SK-N-SH (cell line): ENCODE measurements at regions not wholly inside any gene's neighbourhood (a gene's known extent, or its start where the extent isn't known, plus 50 kb on each side); places are given as distances from the start of the nearest gene placed in this dataset.

Experiments
- CTCF ChIA-PET: fragments of 300-600, 350-600 bp; formaldehyde crosslinking; extraction: SDS; loops from one replicate; lab custom pipeline; 2021; lab: Yijun Ruan, JAX
- POLR2A ChIA-PET: fragments of 350-600 bp; sonication (Branson Sonifier 250); formaldehyde crosslinking; extraction: SDS; loops from one replicate; lab custom pipeline; 2020; ENCODE audit warnings: antibody characterized with exemption, inconsistent platforms; lab: Yijun Ruan, JAX
- DNase-seq: peaks from one replicate; pipeline ENCODE4 v3.0.0; 2012
- H2AFZ ChIP-seq: fragments of 200-600 bp; sonication (generic); 2 replicates; pipeline ENCODE4 v1.8.1; 2016; ENCODE audit warnings: antibody characterized with exemption, mild to moderate bottlenecking, low read depth
- H3F3A ChIP-seq: fragments of 200-600 bp; sonication (generic); replicated peaks from 2 replicates; pipeline ENCODE3; 2016; ENCODE audit warnings: antibody characterized with exemption, mild to moderate bottlenecking; ENCODE audit not compliant: insufficient read depth
- H3K27ac ChIP-seq, 2 experiments: fragments of 200-500 bp in 1 of 2; fragments of 200-600 bp in 1 of 2; sonication (Bioruptor generic) in 1 of 2; sonication (generic), shearing (Covaris generic) in 1 of 2; 2 replicates each; pipeline versions ENCODE4 v1.5.1 to v1.6.1; 2014 to 2016; ENCODE audit warnings: low read depth in 2 of 2, inconsistent platforms in 1 of 2, low read length in 1 of 2, mild to moderate bottlenecking in 1 of 2, mixed read lengths in 1 of 2
- H3K27me3 ChIP-seq: fragments of 200-600 bp; sonication (generic), shearing (Covaris generic); 2 replicates; pipeline ENCODE4 v1.6.1; 2016; ENCODE audit warnings: mixed run types; ENCODE audit not compliant: insufficient read depth
- H3K36me3 ChIP-seq, 2 experiments: fragments of 200-500 bp in 1 of 2; fragments of 200-600 bp in 1 of 2; sonication (Bioruptor generic) in 1 of 2; sonication (generic) in 1 of 2; replicated peaks in 1 of 2; 2 replicates each; pipeline versions ENCODE3 to v1.5.1; 2014 to 2016; ENCODE audit warnings: low read length in 1 of 2, mild to moderate bottlenecking in 1 of 2; ENCODE audit not compliant: insufficient read depth in 2 of 2, control insufficient read depth in 1 of 2
- H3K4me1 ChIP-seq, 2 experiments: fragments of 200-500 bp in 1 of 2; fragments of 200-600 bp in 1 of 2; sonication (Bioruptor generic) in 1 of 2; sonication (generic), shearing (Covaris generic) in 1 of 2; 2 replicates each; pipeline versions ENCODE4 v1.5.1 to v1.6.1; 2014 to 2016; ENCODE audit warnings: low read depth in 1 of 2, low read length in 1 of 2, mixed run types in 1 of 2; ENCODE audit not compliant: insufficient read depth in 2 of 2, control insufficient read depth in 1 of 2
- H3K4me2 ChIP-seq: fragments of 200-600 bp; sonication (generic), shearing (Covaris generic); 2 replicates; pipeline ENCODE4 v1.6.1; 2017; ENCODE audit warnings: mixed run types
- H3K4me3 ChIP-seq, 2 experiments: fragments of 200-500 bp in 1 of 2; fragments of 200-600 bp in 1 of 2; sonication (Bioruptor generic) in 1 of 2; sonication (generic), shearing (Covaris generic) in 1 of 2; 2 replicates each; pipeline versions ENCODE4 v1.5.1 to v1.8.1; 2014 to 2016; ENCODE audit warnings: low read depth in 2 of 2, inconsistent platforms in 1 of 2, low read length in 1 of 2, mild to moderate bottlenecking in 1 of 2, mixed read lengths in 1 of 2, moderate library complexity in 1 of 2
- H3K79me2 ChIP-seq: fragments of 200-600 bp; sonication (generic); 2 replicates; pipeline ENCODE4 v1.8.1; 2017; ENCODE audit warnings: mild to moderate bottlenecking; ENCODE audit not compliant: insufficient read depth
- H3K9ac ChIP-seq: fragments of 200-600 bp; sonication (generic); 2 replicates; pipeline ENCODE4 v1.6.1; 2017; ENCODE audit warnings: mixed run types
- H3K9me2 ChIP-seq: fragments of 200-600 bp; sonication (generic); 2 replicates; pipeline ENCODE4 v1.6.1; 2017; ENCODE audit warnings: mixed run types
- H3K9me3 ChIP-seq: fragments of 200-600 bp; sonication (generic); 2 replicates; pipeline ENCODE4 v1.6.1; 2017; ENCODE audit warnings: mixed run types, mild to moderate bottlenecking, moderate library complexity
- H4K20me1 ChIP-seq: fragments of 200-600 bp; sonication (generic); 2 replicates; pipeline ENCODE4 v1.6.1; 2017; ENCODE audit warnings: mild to moderate bottlenecking, mixed run types; ENCODE audit not compliant: insufficient read depth
- CHD2 ChIP-seq: fragments of 150-350 bp; IDR thresholded peaks from 2 replicates; pipeline ENCODE4 v1.6.1; 2018; ENCODE audit warnings: low read length; ENCODE audit not compliant: partially characterized antibody
- FOSL2 ChIP-seq: IDR thresholded peaks from 2 replicates; pipeline ENCODE4 v1.4.0; 2012; ENCODE audit warnings: low read depth, mild to moderate bottlenecking, moderate library complexity, borderline replicate concordance
- GABPA ChIP-seq: IDR thresholded peaks from 2 replicates; pipeline ENCODE4 v1.4.0; 2012; ENCODE audit warnings: low read depth, mild to moderate bottlenecking
- JUND ChIP-seq: IDR thresholded peaks from 2 replicates; pipeline ENCODE4 v1.4.0; 2012
- MAX ChIP-seq: IDR thresholded peaks from 2 replicates; pipeline ENCODE4 v1.4.0; 2012; ENCODE audit warnings: low read depth
- MEF2A ChIP-seq: IDR thresholded peaks from 2 replicates; pipeline ENCODE4 v1.4.0; 2012; ENCODE audit warnings: low read depth, borderline replicate concordance
- MXI1 ChIP-seq: IDR thresholded peaks from 2 replicates; pipeline ENCODE4 v1.6.1; 2012; ENCODE audit warnings: mild to moderate bottlenecking, low read depth, low read length, improper control_type of control experiment
- NFIC ChIP-seq: IDR thresholded peaks from 2 replicates; pipeline ENCODE4 v1.4.0; 2012; ENCODE audit warnings: borderline replicate concordance
- NRF1 ChIP-seq: IDR thresholded peaks from 2 replicates; pipeline ENCODE4 v1.6.1; 2012; ENCODE audit warnings: low read depth, mild to moderate bottlenecking, low read length
- POLR2AphosphoS5 ChIP-seq: IDR thresholded peaks from 2 replicates; pipeline ENCODE4 v1.6.1; 2012; ENCODE audit warnings: low read depth, low read length
- RAD21 ChIP-seq: IDR thresholded peaks from 2 replicates; pipeline ENCODE4 v1.6.1; 2012; ENCODE audit warnings: mild to moderate bottlenecking, low read length
- RXRA ChIP-seq: IDR thresholded peaks from 2 replicates; pipeline ENCODE4 v1.4.0; 2012; ENCODE audit warnings: low read depth, mild to moderate bottlenecking, borderline replicate concordance
- SIN3A ChIP-seq: IDR thresholded peaks from 2 replicates; pipeline ENCODE4 v1.6.1; 2012; ENCODE audit warnings: low read depth, mild to moderate bottlenecking, low read length, moderate library complexity, borderline replicate concordance
- SMC3 ChIP-seq: IDR thresholded peaks from 2 replicates; pipeline ENCODE4 v1.6.1; 2012; ENCODE audit warnings: low read depth, low read length, improper control_type of control experiment
- USF1 ChIP-seq: IDR thresholded peaks from 2 replicates; pipeline ENCODE4 v1.4.0; 2012; ENCODE audit warnings: low read depth, borderline replicate concordance
- YY1 ChIP-seq: IDR thresholded peaks from 2 replicates; pipeline ENCODE4 v1.4.0; 2012; ENCODE audit warnings: low read depth, mild to moderate bottlenecking
- ZBTB33 ChIP-seq: IDR thresholded peaks from 2 replicates; pipeline ENCODE4 v1.4.0; 2012; ENCODE audit warnings: low read depth, borderline replicate concordance
- whole genome bisulfite sequencing: methylation state at CpG from one replicate; pipeline ENCODE4 v1.1.6; 2017; ENCODE audit warnings: low lambda C conversion rate; 5-methylcytosine and 5-hydroxymethylcytosine counted together

GRCh38 chr11:82092904-82093303 is 640.8 kb downstream of the FAM181B start:
- H3K4me2 ChIP-seq: no peak overlapping the region
- H3K4me1 ChIP-seq: no peaks in the 10 kb centered on the region
- H3K9me3 ChIP-seq: no peaks in the 10 kb centered on the region
- no peaks in the 10 kb centered on the region for H3K79me2 ChIP-seq
- TF ChIP-seq MAX (no peak), MXI1 (no peak), FOSL2 (no peak), CHD2 (no peak), SMC3 (no peak), MEF2A (no peak), USF1 (no peak), NRF1 (no peak), JUND (no peak), ZBTB33 (no peak)
- ChIA-PET POLR2A (no interaction called here), CTCF (interaction anchor here (1.5 kb wide), 1 partner anchor 12 kb away, joined by 3 read pairs; no protein-coding TSS in a partner anchor)
- DNase-seq: no peak
- H3K36me3 ChIP-seq: no peaks in the 10 kb centered on the region
- no peak overlapping the region for H2AFZ ChIP-seq
- no peak overlapping the region for H3K27ac ChIP-seq
- H3K9me2 ChIP-seq: no peaks in the 10 kb centered on the region
- H3F3A ChIP-seq: no peaks in the 10 kb centered on the region
- no peaks in the 10 kb centered on the region for H3K27me3 ChIP-seq
- H3K4me3 ChIP-seq: no peak overlapping the region
- H4K20me1 ChIP-seq: no peaks in the 10 kb centered on the region
- no peak overlapping the region for H3K9ac ChIP-seq

GRCh38 chr11:82089426-82089825 is 644.2 kb downstream of the FAM181B start:
- TF ChIP-seq YY1: no peak
- TF ChIP-seq RAD21: no peak
- TF ChIP-seq SIN3A: no peak
- no peak for TF ChIP-seq NFIC
- TF ChIP-seq SMC3: no peak
- TF ChIP-seq POLR2AphosphoS5: no peak
- TF ChIP-seq RXRA: no peak
- TF ChIP-seq GABPA: no peak
- TF ChIP-seq, all 33 proteins: peak for 0
- POLR2A ChIA-PET: no interaction called here
- WGBS: 54% methylated on average over 5 of the region's 5 CpGs
- Histone ChIP-seq H3K79me2 (no peaks in the 10 kb centered on the region), H4K20me1 (no peaks in the 10 kb centered on the region), H3K4me3 (no peak overlapping the region), H3K4me1 (no peaks in the 10 kb centered on the region), H3F3A (no peaks in the 10 kb centered on the region), H3K9me3 (no peaks in the 10 kb centered on the region), H3K4me2 (no peak overlapping the region), H3K27me3 (no peaks in the 10 kb centered on the region), H2AFZ (no peak overlapping the region), H3K27ac (no peak overlapping the region), H3K9ac (no peak overlapping the region), H3K9me2 (no peaks in the 10 kb centered on the region), H3K36me3 (no peaks in the 10 kb centered on the region)
- CTCF ChIA-PET: no interaction called here
- DNase-seq: no peak
